ENCODE measurements at regions not wholly inside any gene's neighbourhood (a gene's known extent, or its start where the extent isn't known, plus 50 kb on each side); places are given as distances from the start of the nearest gene placed in this dataset.
"Not testable (repeated sequence)": the region's sequence is repeated elsewhere in the genome, so short reads cannot be mapped to it uniquely, and the experiment has no call there.

DNA sequence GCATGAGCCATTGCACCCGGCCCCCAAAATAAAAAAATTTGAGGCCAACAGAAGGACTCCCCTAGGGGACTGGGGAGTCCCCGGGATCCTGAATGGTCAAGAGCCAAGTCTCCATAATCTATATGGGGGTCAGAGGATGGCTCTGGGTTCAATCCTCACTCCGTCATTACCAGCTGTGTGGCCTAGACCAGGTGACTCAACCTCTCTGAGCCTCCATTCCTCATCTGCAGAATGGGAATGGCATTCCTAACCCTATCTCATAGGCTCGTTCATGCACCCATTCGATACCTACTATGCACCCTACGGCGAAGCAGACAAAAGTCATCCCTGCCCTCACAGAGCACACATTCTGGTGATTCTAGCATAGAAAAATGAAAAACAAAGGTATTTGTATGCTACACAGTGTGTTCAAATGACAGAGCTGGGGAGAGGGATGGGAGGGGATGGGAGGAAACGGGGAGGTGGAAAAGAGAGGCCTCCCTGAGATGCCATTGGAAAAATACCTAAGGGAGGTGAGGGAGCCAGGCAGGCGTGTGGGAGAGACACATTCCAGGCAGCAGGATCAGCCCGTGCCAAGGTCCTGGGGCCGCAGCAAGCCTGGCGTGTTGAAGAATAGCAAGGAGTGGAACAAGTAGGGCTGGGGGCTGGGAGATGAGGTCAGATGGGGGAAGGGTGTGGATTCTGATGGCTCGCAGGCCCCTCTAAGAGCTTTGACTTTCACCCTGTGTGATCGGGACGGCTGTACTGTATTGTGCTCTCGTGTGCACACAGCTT lies 71.2 kb downstream of the RMI2 start:
- DNase-seq: no peak

DNA sequence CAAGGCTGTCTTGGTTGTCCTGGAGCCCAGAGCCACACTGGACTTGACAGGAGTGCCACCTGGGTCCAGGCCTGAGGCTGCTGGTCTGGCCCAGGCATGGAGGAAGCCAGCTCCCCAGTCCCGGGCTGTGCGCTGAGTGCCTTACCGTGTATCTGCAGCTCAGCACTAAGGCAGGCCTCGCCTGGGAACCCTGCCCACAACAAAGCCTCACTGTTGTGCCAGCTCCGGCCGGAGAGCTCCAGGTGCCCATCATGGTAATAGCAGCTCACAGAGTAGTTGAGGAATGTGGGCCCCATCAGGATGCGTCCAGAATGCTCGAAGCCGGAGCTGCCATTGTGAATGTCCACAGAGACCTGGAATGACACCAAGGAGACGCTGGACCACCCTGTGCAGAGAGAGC lies 72.2 kb downstream of the RMI2 start:
- no peak for DNase-seq

GRCh38 chr16:11418506-11418905 lies 73.2 kb downstream of the RMI2 start:
- no peak for DNase-seq

DNA sequence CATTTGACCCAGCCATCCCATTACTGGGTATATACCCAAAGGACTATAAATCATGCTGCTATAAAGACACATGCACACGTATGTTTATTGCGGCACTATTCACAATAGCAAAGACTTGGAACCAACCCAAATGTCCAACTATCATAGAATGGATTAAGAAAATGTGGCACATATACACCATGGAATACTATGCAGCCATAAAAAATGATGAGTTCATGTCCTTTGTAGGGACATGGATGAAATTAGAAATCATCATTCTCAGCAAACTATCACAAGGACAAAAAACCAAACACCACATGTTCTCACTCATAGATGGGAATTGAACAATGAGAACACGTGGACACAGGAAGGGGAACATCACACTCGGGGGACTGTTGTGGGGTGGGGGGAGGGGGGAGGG lies 74.8 kb downstream of the RMI2 start:
- DNase-seq: not testable (repeated sequence)

GRCh38 chr16:11420895-11421294 lies 75.6 kb downstream of the RMI2 start:
- DNase-seq: no peak

- DNase-seq: no peak
These were observed 77.4 kb downstream of the RMI2 start for GRCh38 chr16:11422381-11423314.

DNA sequence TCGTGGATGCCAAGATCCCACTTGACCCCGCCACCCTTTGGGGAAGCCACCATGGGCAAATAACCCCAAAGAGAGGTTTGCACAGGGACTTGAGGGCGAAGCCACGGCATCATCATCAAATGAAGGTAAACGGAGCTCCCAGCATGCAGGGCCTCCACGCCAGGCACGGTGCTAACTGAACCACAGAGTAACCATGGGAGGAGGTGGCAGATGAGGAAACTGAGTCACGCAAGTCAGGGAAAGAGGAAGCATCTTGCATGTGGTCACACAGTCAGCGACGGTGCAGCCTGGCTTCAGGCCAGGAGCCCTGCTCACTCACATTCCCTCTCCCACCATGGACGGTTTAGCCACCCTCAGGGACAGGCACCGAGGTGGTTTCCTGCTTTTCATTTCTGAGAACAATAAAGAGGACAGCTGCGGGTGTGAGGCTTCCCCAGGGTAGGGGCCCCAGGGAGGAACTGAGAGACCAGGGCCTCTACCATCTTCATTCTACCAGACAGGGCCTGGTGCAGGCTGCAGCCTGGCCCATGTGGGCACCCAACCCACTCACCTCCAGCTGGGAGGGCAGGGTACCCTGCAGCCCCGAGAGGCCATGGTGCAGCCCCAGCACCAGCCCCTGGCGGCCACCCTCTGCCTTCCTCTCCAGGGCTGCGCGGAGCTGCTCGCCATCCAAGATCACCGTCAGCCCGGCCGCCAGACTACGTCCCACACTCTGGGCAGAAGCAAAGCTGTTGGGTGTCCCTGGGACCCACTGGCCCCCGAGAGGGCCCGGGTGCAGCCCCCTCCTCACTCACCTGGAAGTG lies 78.3 kb downstream of the RMI2 start:
- no peak for DNase-seq

GRCh38 chr16:11424118-11424460 lies 78.8 kb downstream of the RMI2 start:
- DNase-seq: no peak

GRCh38 chr16:11425140-11425539 lies 79.9 kb downstream of the RMI2 start:
- DNase-seq: no peak

- no peak for DNase-seq
These were observed 83.3 kb downstream of the RMI2 start for GRCh38 chr16:11428623-11428953.

GRCh38 chr16:11429123-11429522 lies 83.9 kb downstream of the RMI2 start:
- no peak for DNase-seq

DNA sequence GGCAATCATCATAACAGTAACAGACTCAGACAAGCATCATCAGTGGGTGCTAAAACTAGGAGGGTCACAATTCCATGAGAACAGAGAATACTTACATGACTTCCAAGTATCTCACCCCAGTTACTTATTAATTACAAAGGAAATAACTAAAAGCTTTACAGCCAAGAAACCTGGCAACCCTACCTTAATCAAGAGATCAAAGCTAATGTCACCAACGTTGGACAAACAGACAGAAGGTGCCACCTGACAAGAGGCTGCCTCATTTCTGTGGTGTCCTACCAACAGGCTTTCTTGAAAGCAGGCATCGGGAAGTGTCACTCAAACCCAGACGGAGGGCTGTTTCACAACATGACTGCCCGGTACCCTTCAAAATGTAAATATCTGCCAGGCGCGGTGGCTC lies 84.6 kb downstream of the RMI2 start:
- no peak for DNase-seq

- no peak for DNase-seq
These were observed 85.5 kb downstream of the RMI2 start for GRCh38 chr16:11430601-11431317.

- DNase-seq: no peak
These were observed 86.7 kb downstream of the RMI2 start for GRCh38 chr16:11431915-11432465.

- DNase-seq: no peak
These were observed 87.7 kb downstream of the RMI2 start for GRCh38 chr16:11432856-11433395.

DNA sequence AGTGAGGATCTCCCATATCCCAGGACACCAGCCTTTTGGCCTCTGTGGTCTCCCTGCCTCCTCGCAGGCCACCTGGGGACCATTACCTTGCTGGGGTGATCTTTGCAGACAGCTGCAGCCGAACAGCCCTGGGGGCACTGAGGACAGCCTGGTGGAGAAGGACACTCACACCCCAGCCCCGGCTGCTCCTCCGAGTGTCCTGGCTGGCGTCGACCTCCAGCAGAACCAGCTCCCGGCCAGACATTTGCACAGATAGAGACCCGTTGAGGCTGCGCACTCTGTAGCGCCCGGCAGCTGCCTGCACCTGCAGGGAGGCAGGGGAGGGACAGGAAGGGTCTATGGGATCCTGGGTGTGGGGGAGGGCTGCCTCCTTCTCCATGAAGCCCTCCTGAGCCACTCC lies 90.3 kb downstream of the RMI2 start:
- no peak for DNase-seq

- no peak for DNase-seq
These were observed 91.8 kb downstream of the RMI2 start for GRCh38 chr16:11437069-11437468.

- DNase-seq: no peak
These were observed 94.8 kb downstream of the RMI2 start for GRCh38 chr16:11439790-11440656.

DNA sequence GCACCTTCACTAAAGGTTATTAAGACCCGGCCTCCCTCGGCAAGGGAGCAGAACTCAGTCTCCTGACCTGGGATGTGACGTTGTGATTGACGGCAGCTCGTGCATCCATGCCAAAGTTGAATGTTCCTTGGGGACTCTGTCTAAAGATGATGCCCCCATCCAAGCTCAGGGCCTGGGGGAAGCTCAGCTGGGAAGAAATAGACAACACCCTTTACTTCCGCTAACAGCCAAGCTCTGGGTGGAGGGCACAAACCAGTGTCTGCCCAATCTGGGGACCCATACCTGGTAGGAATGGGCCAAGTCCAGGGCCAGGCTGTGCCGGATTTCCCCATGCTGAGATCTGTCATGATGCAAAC lies 95.4 kb downstream of the RMI2 start:
- no peak for DNase-seq

GRCh38 chr16:11445486-11445885 lies 100.2 kb downstream of the RMI2 start:
- DNase-seq: no peak

DNA sequence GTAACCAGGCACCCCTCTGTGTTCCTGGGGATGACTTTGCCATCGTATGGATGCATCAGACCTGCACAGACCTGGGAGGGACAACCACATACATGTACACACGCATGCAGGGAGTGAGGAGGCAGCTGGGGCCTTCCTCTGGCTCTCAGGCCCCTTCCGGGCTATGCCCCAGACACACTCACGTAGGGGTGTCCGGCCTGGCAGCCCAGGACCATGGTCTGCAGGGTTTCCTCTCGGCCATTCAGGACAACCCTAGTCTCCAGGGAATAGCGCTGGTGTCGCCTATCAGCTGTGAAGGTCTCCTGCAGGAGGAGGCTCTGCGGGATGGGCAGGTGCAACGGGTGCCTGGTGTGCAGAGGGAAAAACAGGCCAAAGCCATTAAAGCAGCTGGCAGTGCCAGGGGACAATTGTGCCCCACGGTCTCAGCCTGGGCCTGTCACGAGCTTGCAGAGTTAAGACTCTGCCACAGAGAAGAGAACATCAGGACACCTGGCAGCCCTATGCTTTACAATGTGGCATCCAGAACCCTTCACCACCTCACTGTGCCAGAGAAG lies 101.4 kb downstream of the RMI2 start:
- no peak for DNase-seq
